ENCODE measurements at regions not wholly inside any gene's neighbourhood (a gene's known extent, or its start where the extent isn't known, plus 50 kb on each side); places are given as distances from the start of the nearest gene placed in this dataset.

DNA sequence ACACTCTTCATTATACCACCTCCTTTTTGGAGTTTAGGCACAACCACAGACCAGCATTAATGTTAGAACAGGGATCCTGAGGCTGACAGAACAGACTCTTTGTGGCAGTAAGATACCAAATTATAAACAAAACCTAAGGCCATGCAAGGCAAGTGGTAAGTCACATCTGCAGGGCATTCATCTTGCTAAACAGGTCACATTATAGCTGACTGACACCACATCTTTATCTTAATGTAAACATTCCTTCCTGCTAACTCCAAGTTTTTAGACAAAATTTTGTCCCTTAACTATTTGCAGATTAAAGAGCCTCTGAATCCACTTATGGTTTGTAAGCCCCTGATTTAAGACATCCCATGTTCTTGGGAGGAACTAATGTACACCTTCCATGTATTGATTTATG lies 500.6 kb downstream of the PYDC2 start:
- ChIA-PET POLR2A (no interaction called here), CTCF (no interaction called here)
- no peak overlapping the region for H3K27ac Mint-ChIP-seq
- no peak overlapping the region for H3K4me3 Mint-ChIP-seq
- H3K9me3 Mint-ChIP-seq, result no peaks in the 10 kb centered on the region
- Histone ChIP-seq H3K4me3 (ENCODE audit: low read length) (no peak overlapping the region), H3K36me3 (ENCODE audit: insufficient read depth, low read length) (no peaks in the 10 kb centered on the region), H3K9me3 (ENCODE audit: control insufficient read depth in 1 of 2, insufficient read depth in 1 of 2, low read length in 2 of 2) (no peaks in the 10 kb centered on the region), H3K4me1 (ENCODE audit: insufficient read depth, low read length) (no peaks in the 10 kb centered on the region), H3K27ac (ENCODE audit: low read depth in 1 of 2, low read length in 2 of 2) (no peak overlapping the region), H3K27me3 (ENCODE audit: control insufficient read depth in 1 of 2, insufficient read depth in 2 of 2, low read length in 2 of 2) (no peaks in the 10 kb centered on the region)
- DNase-seq, result no peak
- no peaks in the 10 kb centered on the region for H3K27me3 Mint-ChIP-seq
- no peaks in the 10 kb centered on the region for H3K4me1 Mint-ChIP-seq (ENCODE audit: low read depth)
- H3K36me3 Mint-ChIP-seq (ENCODE audit: low read depth), result no peaks in the 10 kb centered on the region
- intact Hi-C loops (cut with DNase I, micrococcal nuclease), result no loop called here
- ATAC-seq (ENCODE audit: poor library complexity), result no peak
- TF ChIP-seq CTCF (IDR thresholded peaks at IDR 0.05), result no peak

DNA sequence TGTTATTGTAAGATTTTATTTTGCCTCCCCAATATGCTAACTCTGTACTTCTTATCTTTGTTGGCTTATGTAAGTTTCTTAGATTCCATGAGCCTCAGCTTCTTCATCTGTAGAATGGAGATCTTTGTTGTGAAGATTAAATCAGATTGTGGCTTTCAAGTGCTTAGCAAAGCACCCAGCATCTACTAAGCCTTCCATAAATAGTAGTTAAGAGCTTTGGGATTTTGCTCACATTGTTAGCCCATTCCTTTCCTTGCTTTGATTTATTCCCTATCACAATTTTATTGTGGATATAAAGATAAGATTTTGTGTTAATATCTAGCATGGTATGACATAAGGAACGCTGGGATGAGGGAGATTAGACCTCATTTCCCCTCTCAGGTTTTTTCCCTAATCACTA lies 501.4 kb downstream of the PYDC2 start:
- CTCF ChIA-PET, result no interaction called here

DNA sequence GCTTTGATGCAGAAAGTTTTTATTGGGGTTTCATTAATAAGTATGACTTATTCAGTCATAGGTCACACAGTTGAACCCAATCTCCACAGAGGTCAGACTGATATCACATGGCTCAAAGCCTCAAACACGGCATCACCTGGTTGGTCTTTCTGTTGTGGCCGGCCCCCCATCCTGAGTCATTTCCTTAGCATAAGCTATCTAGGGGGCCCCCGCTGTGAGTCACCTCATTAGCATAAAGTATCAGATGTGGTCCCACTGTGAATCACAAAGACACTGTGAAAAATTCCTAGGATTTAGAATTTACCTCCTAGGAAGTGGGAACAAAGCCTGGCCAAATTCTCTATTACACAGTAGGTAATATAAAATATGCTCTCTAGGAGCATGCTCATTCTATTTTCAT lies 502.2 kb downstream of the PYDC2 start:
- Histone ChIP-seq H3K27me3 (ENCODE audit: control insufficient read depth in 1 of 2, insufficient read depth in 2 of 2, low read length in 2 of 2) (no peaks in the 10 kb centered on the region), H3K9me3 (ENCODE audit: control insufficient read depth in 1 of 2, insufficient read depth in 1 of 2, low read length in 2 of 2) (no peaks in the 10 kb centered on the region), H3K36me3 (ENCODE audit: insufficient read depth, low read length) (no peaks in the 10 kb centered on the region), H3K4me3 (ENCODE audit: low read length) (no peak overlapping the region), H3K27ac (ENCODE audit: low read depth in 1 of 2, low read length in 2 of 2) (no peak overlapping the region), H3K4me1 (ENCODE audit: insufficient read depth, low read length) (no peaks in the 10 kb centered on the region)
- POLR2A ChIA-PET, result no interaction called here
- H3K4me1 Mint-ChIP-seq (ENCODE audit: low read depth), result no peaks in the 10 kb centered on the region
- ATAC-seq (ENCODE audit: poor library complexity) (no peak), DNase-seq (no peak)
- H3K27me3 Mint-ChIP-seq, result no peaks in the 10 kb centered on the region
- CTCF ChIA-PET, result no interaction called here
- TF ChIP-seq CTCF (IDR thresholded peaks at IDR 0.05), result no peak
- intact Hi-C loops (cut with DNase I, micrococcal nuclease), result no loop called here
- no peak overlapping the region for H3K27ac Mint-ChIP-seq
- H3K36me3 Mint-ChIP-seq (ENCODE audit: low read depth), result no peaks in the 10 kb centered on the region
- no peaks in the 10 kb centered on the region for H3K9me3 Mint-ChIP-seq
- no peak overlapping the region for H3K4me3 Mint-ChIP-seq

More for the DNA sequence above, 501.4 kb downstream of the PYDC2 start:
- DNase-seq (no peak), ATAC-seq (ENCODE audit: poor library complexity) (no peak)
- no peaks in the 10 kb centered on the region for H3K27me3 Mint-ChIP-seq
- H3K9me3 Mint-ChIP-seq, result no peaks in the 10 kb centered on the region
- H3K9me3 ChIP-seq (ENCODE audit: control insufficient read depth in 1 of 2, insufficient read depth in 1 of 2, low read length in 2 of 2), result no peaks in the 10 kb centered on the region
- no peaks in the 10 kb centered on the region for H3K36me3 ChIP-seq (ENCODE audit: insufficient read depth, low read length)
- intact Hi-C loops (cut with DNase I, micrococcal nuclease), result no loop called here
- no peak for TF ChIP-seq CTCF (IDR thresholded peaks at IDR 0.05)
- POLR2A ChIA-PET, result no interaction called here
- H3K36me3 Mint-ChIP-seq (ENCODE audit: low read depth), result no peaks in the 10 kb centered on the region
- H3K27me3 ChIP-seq (ENCODE audit: control insufficient read depth in 1 of 2, insufficient read depth in 2 of 2, low read length in 2 of 2), result no peaks in the 10 kb centered on the region
- no peak overlapping the region for H3K27ac Mint-ChIP-seq
- no peaks in the 10 kb centered on the region for H3K4me1 Mint-ChIP-seq (ENCODE audit: low read depth)
- H3K4me3 Mint-ChIP-seq, result no peak overlapping the region
- H3K4me3 ChIP-seq (ENCODE audit: low read length), result no peak overlapping the region
- H3K4me1 ChIP-seq (ENCODE audit: insufficient read depth, low read length), result no peaks in the 10 kb centered on the region
- H3K27ac ChIP-seq (ENCODE audit: low read depth in 1 of 2, low read length in 2 of 2), result no peak overlapping the region
